H9 (cell line): ENCODE measurements at regions not wholly inside any gene's neighbourhood (a gene's known extent, or its start where the extent isn't known, plus 50 kb on each side); places are given as distances from the start of the nearest gene placed in this dataset.
A peak's percentile ranks its signal among the peaks of the same experiment; 100 is the strongest.

Source experiments
- DNase-seq: peaks from one replicate; pipeline ENCODE4 v3.0.0-alpha.2; 2017
- H2AFZ ChIP-seq: one replicate; pipeline ENCODE4 v1.6.1; 2013; ENCODE audit warnings: mild to moderate bottlenecking, low read length, control low read depth, moderate library complexity
- H2AK5ac ChIP-seq: 2 replicates; pipeline ENCODE4 v1.6.1; 2013; ENCODE audit warnings: low read length, control low read depth, mixed read lengths; ENCODE audit not compliant: insufficient read length
- H2BK120ac ChIP-seq: one replicate; pipeline ENCODE4 v1.6.1; 2013; ENCODE audit warnings: low read depth, mild to moderate bottlenecking, low read length, control low read depth, inconsistent platforms; ENCODE audit not compliant: poor library complexity, severe bottlenecking
- H2BK12ac ChIP-seq: 2 replicates; pipeline ENCODE4 v1.6.1; 2013; ENCODE audit warnings: low read length, control low read depth, mixed read lengths, low read depth; ENCODE audit not compliant: insufficient read length
- H2BK15ac ChIP-seq: 2 replicates; pipeline ENCODE4 v1.6.1; 2013; ENCODE audit warnings: low read depth, low read length, control low read depth
- H2BK20ac ChIP-seq: one replicate; pipeline ENCODE4 v1.6.1; 2013; ENCODE audit warnings: low read depth, mild to moderate bottlenecking, low read length, control low read depth, inconsistent platforms; ENCODE audit not compliant: poor library complexity, severe bottlenecking
- H2BK5ac ChIP-seq: 2 replicates; pipeline ENCODE4 v1.6.1; 2013; ENCODE audit warnings: low read length, control low read depth, mixed read lengths; ENCODE audit not compliant: insufficient read length
- H3K14ac ChIP-seq: 2 replicates; pipeline ENCODE4 v1.6.1; 2013; ENCODE audit warnings: low read length, control low read depth; ENCODE audit not compliant: insufficient read depth
- H3K18ac ChIP-seq: 2 replicates; pipeline ENCODE4 v1.6.1; 2013; ENCODE audit warnings: low read depth, mild to moderate bottlenecking, mixed read lengths, low read length, control low read depth; ENCODE audit not compliant: insufficient read length
- H3K23ac ChIP-seq: 2 replicates; pipeline ENCODE4 v1.6.1; 2013; ENCODE audit warnings: low read length, control low read depth, mixed read lengths, low read depth; ENCODE audit not compliant: insufficient read length
- H3K23me2 ChIP-seq: 2 replicates; pipeline ENCODE4 v1.6.1; 2013; ENCODE audit warnings: low read depth, mild to moderate bottlenecking, mixed read lengths, low read length, control low read depth; ENCODE audit not compliant: insufficient read length, poor library complexity, severe bottlenecking
- H3K27ac ChIP-seq: 2 replicates; pipeline ENCODE4 v1.5.1; 2013; ENCODE audit warnings: low read length, control low read depth, mixed read lengths, low read depth; ENCODE audit not compliant: insufficient read length
- H3K27me3 ChIP-seq: 2 replicates; pipeline ENCODE4 v1.6.1; 2013; ENCODE audit warnings: low read length, control low read depth, inconsistent platforms; ENCODE audit not compliant: insufficient read depth
- H3K4ac ChIP-seq: 2 replicates; pipeline ENCODE4 v1.6.1; 2013; ENCODE audit warnings: low read depth, mild to moderate bottlenecking, control low read depth, inconsistent platforms, low read length, moderate library complexity
- H3K4me1 ChIP-seq: 2 replicates; pipeline ENCODE4 v1.6.1; 2013; ENCODE audit warnings: low read length, control low read depth, inconsistent platforms; ENCODE audit not compliant: insufficient read depth
- H3K4me2 ChIP-seq: 2 replicates; pipeline ENCODE4 v1.6.1; 2013; ENCODE audit warnings: low read length, control low read depth, mixed read lengths; ENCODE audit not compliant: insufficient read length, insufficient read depth
- H3K56ac ChIP-seq: 2 replicates; pipeline ENCODE4 v1.6.1; 2013; ENCODE audit warnings: low read depth, mild to moderate bottlenecking, mixed read lengths, low read length, control low read depth; ENCODE audit not compliant: insufficient read length
- H3K79me1 ChIP-seq: 2 replicates; pipeline ENCODE4 v1.6.1; 2013; ENCODE audit warnings: low read depth, mild to moderate bottlenecking, moderate library complexity, low read length, control low read depth, inconsistent platforms; ENCODE audit not compliant: insufficient read depth, poor library complexity, severe bottlenecking
- H3K79me2 ChIP-seq: 2 replicates; pipeline ENCODE4 v1.6.1; 2013; ENCODE audit warnings: low read length, control low read depth, inconsistent platforms; ENCODE audit not compliant: insufficient read depth
- H3K9ac ChIP-seq: 2 replicates; pipeline ENCODE4 v1.6.1; 2013; ENCODE audit warnings: low read length, control low read depth, mixed read lengths; ENCODE audit not compliant: insufficient read length; ENCODE audit errors: extremely low read depth
- H3K9me3 ChIP-seq: one replicate; pipeline ENCODE4 v1.6.1; 2013; ENCODE audit warnings: low read depth, low read length, inconsistent platforms; ENCODE audit not compliant: control insufficient read depth
- H3T11ph ChIP-seq: one replicate; pipeline ENCODE4 v1.6.1; 2013; ENCODE audit warnings: mild to moderate bottlenecking, low read length, control low read depth, inconsistent platforms
- H4K20me1 ChIP-seq: one replicate; pipeline ENCODE4 v1.6.1; 2013; ENCODE audit not compliant: control insufficient read depth, insufficient read length, insufficient read depth
- H4K5ac ChIP-seq: 2 replicates; pipeline ENCODE4 v1.6.1; 2013; ENCODE audit warnings: low read depth, mild to moderate bottlenecking, mixed read lengths, low read length, control low read depth; ENCODE audit not compliant: insufficient read length
- H4K8ac ChIP-seq: replicated peaks from 2 replicates; pipeline ENCODE4 v1.6.1; 2013; ENCODE audit warnings: low read length, control low read depth, mixed read lengths, low read depth; ENCODE audit not compliant: insufficient read length
- H4K91ac ChIP-seq: 2 replicates; pipeline ENCODE4 v1.6.1; 2013; ENCODE audit warnings: low read depth, mild to moderate bottlenecking, moderate library complexity, mixed read lengths, low read length, control low read depth; ENCODE audit not compliant: insufficient read length
- H3K27ac Mint-ChIP-seq, 3 experiments: 2 replicates in 2 of 3; 3 replicates in 1 of 3; pipeline ENCODE4 v1.8.0; 2020 to 2021; ENCODE audit warnings: mixed read lengths in 3 of 3, mild to moderate bottlenecking in 1 of 3, moderate library complexity in 1 of 3
- H3K27me3 Mint-ChIP-seq: 2 replicates; pipeline ENCODE4 v1.8.0; 2021; ENCODE audit warnings: low read depth, mild to moderate bottlenecking, moderate library complexity, mixed read lengths
- H3K36me3 Mint-ChIP-seq, 3 experiments: 2 replicates in 2 of 3; 3 replicates in 1 of 3; pipeline ENCODE4 v1.8.0; 2020 to 2021; ENCODE audit warnings: low read depth in 3 of 3, mixed read lengths in 3 of 3; ENCODE audit not compliant: insufficient read depth in 1 of 3
- H3K4me1 Mint-ChIP-seq, 2 experiments: 2 replicates each; pipeline ENCODE4 v1.8.0; 2020; ENCODE audit warnings: mixed read lengths in 2 of 2
- H3K4me3 Mint-ChIP-seq, 2 experiments: 2 replicates in 1 of 2; 3 replicates in 1 of 2; pipeline ENCODE4 v1.8.0; 2020 to 2021; ENCODE audit warnings: mild to moderate bottlenecking in 2 of 2, mixed read lengths in 2 of 2, moderate library complexity in 1 of 2
- H3K9me3 Mint-ChIP-seq, 2 experiments: 2 replicates in 1 of 2; 3 replicates in 1 of 2; pipeline ENCODE4 v1.8.0; 2020; ENCODE audit warnings: mild to moderate bottlenecking in 2 of 2, mixed read lengths in 2 of 2, moderate library complexity in 1 of 2
- CTCF ChIP-seq: fragments of 200-600 bp; sonication (generic); conservative IDR thresholded peaks from 3 replicates; pipeline ENCODE4 v1.8.0; 2021; ENCODE audit warnings: antibody characterized with exemption, mild to moderate bottlenecking
- WGBS: extraction: QIAGEN DNeasy Blood & Tissue Kit; methylation state at CpG from one replicate; pipeline ENCODE4 v1.1.7; 2013; ENCODE audit warnings: missing lambda C conversion rate, low lambda C conversion rate, mixed read lengths; ENCODE audit not compliant: insufficient read length; ENCODE audit errors: extremely low coverage; 5-methylcytosine and 5-hydroxymethylcytosine counted together

- Histone ChIP-seq H3K23ac (no peak overlapping the region), H3K79me1 (no peaks in the 10 kb centered on the region), H3K27me3 (no peaks in the 10 kb centered on the region), H3K9ac (no peak overlapping the region), H4K8ac (no peak overlapping the region), H2AFZ (no peak overlapping the region), H3K27ac (no peak overlapping the region), H3K4ac (no peak overlapping the region), H3K79me2 (no peaks in the 10 kb centered on the region), H3K23me2 (no peaks in the 10 kb centered on the region), H2BK20ac (no peak overlapping the region), H3K14ac (no peak overlapping the region), H3T11ph (no peak overlapping the region), H4K91ac (no peak overlapping the region), H3K4me1 (no peaks in the 10 kb centered on the region), H4K20me1 (no peaks in the 10 kb centered on the region), H3K9me3 (no peaks in the 10 kb centered on the region), H2BK12ac (no peak overlapping the region), H3K4me2 (no peak overlapping the region), H3K56ac (no peak overlapping the region), H3K18ac (no peak overlapping the region), H2BK5ac (no peak overlapping the region), H2AK5ac (no peak overlapping the region), H2BK15ac (no peak overlapping the region), H2BK120ac (no peak overlapping the region), H4K5ac (no peak overlapping the region)
- Mint-ChIP-seq H3K4me1 (no peaks in the 10 kb centered on the region), H3K36me3 (no peaks in the 10 kb centered on the region), H3K4me3 (no peak overlapping the region), H3K27me3 (no peaks in the 10 kb centered on the region), H3K27ac (no peak overlapping the region), H3K9me3 (no peaks in the 10 kb centered on the region)
- WGBS, result no CpG with 5 or more reads among the region's 1 CpG
- peak; percentile 26 for DNase-seq
- peak; percentile 74 for TF ChIP-seq CTCF
Measured at GRCh38 chr3:154552338-154552737, 122.3 kb upstream of the GPR149 start.
